ENCODE measurements at regions not wholly inside any gene's neighbourhood (a gene's known extent, or its start where the extent isn't known, plus 50 kb on each side); places are given as distances from the start of the nearest gene placed in this dataset.

DNA sequence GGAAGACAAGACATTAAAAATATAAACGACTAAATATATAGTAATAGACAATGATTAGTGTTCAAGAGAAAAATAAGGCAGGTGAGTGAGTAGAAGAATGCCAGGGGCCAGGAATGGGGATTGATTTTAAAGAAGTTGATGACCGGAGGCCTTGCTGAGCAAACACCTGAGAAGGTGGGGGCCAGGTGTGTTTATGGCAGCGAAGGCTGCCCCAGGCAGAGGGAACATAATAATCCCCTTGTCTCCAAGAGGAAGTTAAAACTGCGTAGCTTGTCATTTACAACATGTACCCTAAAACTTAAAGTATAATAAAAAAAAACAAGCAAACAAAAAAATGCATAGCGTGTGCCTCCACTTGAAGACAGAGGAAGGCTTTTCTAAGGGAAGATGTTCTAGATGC, 220.3 kb downstream of the URB2 start:
- H3K27ac ChIP-seq = no peak overlapping the region
- TF ChIP-seq FOXP2 (optimal IDR thresholded peaks at IDR 0.05; ENCODE audit: control extremely low read depth, extremely low read length, insufficient read depth) (no peak), POLR2AphosphoS5 (IDR thresholded peaks at IDR 0.05; ENCODE audit: borderline replicate concordance, low read depth, low read length) (no peak), EZH2 (IDR thresholded peaks at IDR 0.05) (no peak)
- no peak overlapping the region for H3K9ac ChIP-seq (ENCODE audit: insufficient read length)
- DNase-seq (ENCODE audit: low read depth, low spot score) = no peak
- no peak overlapping the region for H3K4me3 ChIP-seq
- no peaks in the 10 kb centered on the region for H3K36me3 ChIP-seq (ENCODE audit: insufficient read depth, low read length)
- no peaks in the 10 kb centered on the region for H3K9me3 ChIP-seq (ENCODE audit: low read depth, low read length)

DNA sequence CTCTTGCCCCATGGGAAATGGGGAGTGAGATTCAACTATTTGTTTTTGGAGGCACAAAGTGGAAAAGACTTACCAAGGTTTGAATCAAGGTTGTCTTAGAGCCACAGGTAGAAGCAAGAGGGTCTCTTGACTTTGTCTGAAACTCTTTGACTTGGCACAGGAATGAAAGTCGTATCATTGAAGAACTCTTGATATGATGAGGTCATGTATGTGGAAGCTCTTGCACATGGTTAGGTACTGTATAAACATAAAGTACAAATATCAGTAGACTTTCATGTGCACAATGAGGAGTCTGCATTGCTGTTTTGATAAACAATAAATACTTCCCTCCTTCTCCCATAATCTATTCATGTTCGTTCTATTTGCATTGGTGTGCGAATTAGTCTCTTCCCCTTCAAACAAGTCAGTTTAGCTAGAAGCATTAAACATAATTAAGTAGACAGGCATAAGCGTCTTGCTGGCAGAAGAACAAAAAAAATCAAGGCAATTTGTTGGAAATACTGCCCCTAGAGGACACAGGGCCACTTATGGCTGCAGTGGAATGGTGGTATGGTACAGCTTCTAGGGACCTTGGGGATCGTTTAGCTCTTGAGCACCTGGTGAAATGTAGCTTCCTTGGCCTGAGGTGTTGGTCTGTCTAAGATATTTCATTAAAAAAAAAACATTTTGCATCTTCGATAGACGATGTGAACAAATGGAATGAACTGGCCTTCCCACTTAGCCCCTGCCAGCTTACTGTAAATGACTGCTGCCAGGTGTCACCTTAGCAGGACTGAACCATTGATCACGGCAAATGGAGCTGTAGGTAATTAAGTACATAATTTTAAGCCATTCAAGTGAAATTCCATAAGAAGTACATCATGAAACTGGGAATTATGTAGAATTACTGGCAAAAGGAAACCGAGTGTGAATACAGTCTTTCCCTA, 218.0 kb upstream of the GALNT2 start:
- Histone ChIP-seq H3K9ac (ENCODE audit: insufficient read length) (no peak overlapping the region), H3K36me3 (ENCODE audit: insufficient read depth, low read length) (no peaks in the 10 kb centered on the region), H3K27ac (no peak overlapping the region), H3K4me3 (no peak overlapping the region), H3K9me3 (ENCODE audit: low read depth, low read length) (no peaks in the 10 kb centered on the region)
- DNase-seq (ENCODE audit: low read depth, low spot score) = no peak
- TF ChIP-seq FOXP2 (optimal IDR thresholded peaks at IDR 0.05; ENCODE audit: control extremely low read depth, extremely low read length, insufficient read depth) (no peak), POLR2AphosphoS5 (IDR thresholded peaks at IDR 0.05; ENCODE audit: borderline replicate concordance, low read depth, low read length) (no peak), EZH2 (IDR thresholded peaks at IDR 0.05) (no peak)

DNA sequence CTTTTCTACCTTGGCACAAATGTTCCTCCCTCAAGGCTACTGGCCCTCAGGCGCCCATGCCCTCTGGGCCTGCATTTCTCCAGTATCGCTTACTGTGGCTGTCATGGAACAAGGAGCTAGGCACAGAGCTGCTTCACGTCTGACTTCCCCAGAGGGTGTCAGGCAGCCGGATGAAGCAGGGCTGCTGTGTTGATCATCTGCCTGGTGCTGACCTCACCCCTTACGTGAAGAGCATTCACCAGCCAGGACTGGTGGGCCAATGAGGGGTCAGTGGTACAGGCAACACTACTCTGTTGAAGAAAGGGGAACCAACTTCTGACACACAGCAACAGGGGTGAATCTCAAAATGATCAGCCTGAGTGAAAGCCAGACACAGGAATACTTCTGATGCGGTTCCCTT, 215.5 kb upstream of the GALNT2 start:
- Histone ChIP-seq H3K4me3 (no peak overlapping the region), H3K27ac (no peak overlapping the region), H3K9ac (ENCODE audit: insufficient read length) (no peak overlapping the region), H3K9me3 (ENCODE audit: low read depth, low read length) (no peaks in the 10 kb centered on the region), H3K36me3 (ENCODE audit: insufficient read depth, low read length) (no peaks in the 10 kb centered on the region)
- TF ChIP-seq EZH2 (IDR thresholded peaks at IDR 0.05) (no peak), POLR2AphosphoS5 (IDR thresholded peaks at IDR 0.05; ENCODE audit: borderline replicate concordance, low read depth, low read length) (no peak), FOXP2 (optimal IDR thresholded peaks at IDR 0.05; ENCODE audit: control extremely low read depth, extremely low read length, insufficient read depth) (no peak)
- DNase-seq (ENCODE audit: low read depth, low spot score) = no peak

DNA sequence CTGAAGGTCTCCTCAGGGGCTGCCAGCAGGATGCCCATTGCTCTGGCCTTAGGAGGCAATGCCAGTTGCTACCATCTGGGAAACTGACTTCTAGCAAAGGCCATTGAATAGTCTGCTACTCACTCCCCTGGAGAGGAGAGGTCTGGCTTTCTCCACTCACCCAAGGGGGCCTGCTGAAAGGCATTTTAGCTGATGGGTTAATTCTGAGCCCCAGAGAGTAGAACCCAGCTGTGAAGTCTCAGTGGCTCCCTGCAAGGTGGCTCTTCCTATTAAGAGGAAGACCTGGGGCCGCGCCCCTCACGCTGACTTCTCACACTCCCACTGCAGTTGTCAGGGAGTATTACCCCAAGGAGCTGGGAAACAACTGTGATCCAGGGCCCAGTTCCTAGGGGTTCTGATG, 213.3 kb upstream of the GALNT2 start:
- no peak overlapping the region for H3K27ac ChIP-seq
- no peak overlapping the region for H3K4me3 ChIP-seq
- TF ChIP-seq POLR2AphosphoS5 (IDR thresholded peaks at IDR 0.05; ENCODE audit: borderline replicate concordance, low read depth, low read length) = no peak
- DNase-seq (ENCODE audit: low read depth, low spot score) = no peak
- H3K36me3 ChIP-seq (ENCODE audit: insufficient read depth, low read length) = no peaks in the 10 kb centered on the region
- H3K9me3 ChIP-seq (ENCODE audit: low read depth, low read length) = no peaks in the 10 kb centered on the region
- no peak overlapping the region for H3K9ac ChIP-seq (ENCODE audit: insufficient read length)

DNA sequence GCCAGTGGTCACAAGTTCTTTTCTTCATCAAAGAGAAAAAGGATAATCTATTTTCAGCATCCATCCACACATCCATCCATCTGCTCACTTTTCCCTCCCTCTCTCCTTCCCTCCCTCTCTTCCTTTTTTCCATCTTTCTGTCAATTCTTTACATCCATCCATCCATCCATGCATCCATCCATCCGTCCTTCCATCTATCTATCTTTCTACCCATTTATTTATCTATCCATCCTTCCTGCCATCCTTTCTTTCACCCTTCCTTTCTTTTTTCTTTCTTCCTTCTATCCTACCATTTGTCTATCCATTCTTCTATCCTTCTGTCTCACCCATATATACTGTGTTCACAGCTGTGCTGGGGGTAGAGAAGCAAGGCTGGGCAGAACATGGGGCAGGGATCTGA, 212.4 kb upstream of the GALNT2 start:
- Histone ChIP-seq H3K4me3 (no peak overlapping the region), H3K9ac (ENCODE audit: insufficient read length) (no peak overlapping the region), H3K9me3 (ENCODE audit: low read depth, low read length) (no peaks in the 10 kb centered on the region), H3K36me3 (ENCODE audit: insufficient read depth, low read length) (no peaks in the 10 kb centered on the region), H3K27ac (no peak overlapping the region)
- DNase-seq (ENCODE audit: low read depth, low spot score) = no peak
- TF ChIP-seq EZH2 (IDR thresholded peaks at IDR 0.05) = no peak
- no peak for TF ChIP-seq POLR2AphosphoS5 (IDR thresholded peaks at IDR 0.05; ENCODE audit: borderline replicate concordance, low read depth, low read length)
- TF ChIP-seq FOXP2 (optimal IDR thresholded peaks at IDR 0.05; ENCODE audit: control extremely low read depth, extremely low read length, insufficient read depth) = no peak

DNA sequence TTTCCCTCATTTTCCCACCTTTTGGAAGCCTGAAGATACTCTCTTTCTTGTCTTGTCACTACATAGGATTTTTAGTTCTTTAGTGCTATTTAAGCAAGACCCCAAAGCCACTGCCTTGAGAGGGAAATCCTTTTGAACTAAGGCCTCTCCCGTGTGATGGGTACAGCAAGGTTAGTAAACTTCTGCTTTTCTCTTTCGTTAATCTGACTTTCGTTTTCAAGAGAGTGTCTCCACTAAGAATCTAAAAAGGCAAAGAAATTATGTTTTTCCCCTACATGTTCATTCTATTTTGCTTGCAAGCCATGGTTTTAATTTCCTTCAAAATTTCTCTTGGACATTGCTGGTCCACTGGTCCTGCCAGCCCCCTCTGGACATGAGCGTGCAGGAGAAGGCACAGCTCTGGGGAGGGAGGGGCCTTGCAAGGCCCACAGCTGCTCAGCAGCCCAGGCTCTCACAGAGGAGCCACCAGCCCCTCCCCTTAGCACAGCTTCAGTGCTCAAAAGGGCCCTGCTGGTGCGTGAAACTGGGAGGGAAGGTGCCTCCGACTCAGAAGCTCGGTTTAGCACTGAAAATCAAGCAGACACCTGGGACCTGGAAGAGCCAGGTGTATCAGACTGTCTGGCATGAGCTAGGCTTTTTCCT, 210.9 kb upstream of the GALNT2 start:
- no peak for DNase-seq (ENCODE audit: low read depth, low spot score)
- Histone ChIP-seq H3K9me3 (ENCODE audit: low read depth, low read length) (no peaks in the 10 kb centered on the region), H3K4me3 (no peak overlapping the region), H3K27ac (no peak overlapping the region), H3K9ac (ENCODE audit: insufficient read length) (no peak overlapping the region), H3K36me3 (ENCODE audit: insufficient read depth, low read length) (no peaks in the 10 kb centered on the region)
- TF ChIP-seq FOXP2 (optimal IDR thresholded peaks at IDR 0.05; ENCODE audit: control extremely low read depth, extremely low read length, insufficient read depth) = no peak
- TF ChIP-seq POLR2AphosphoS5 (IDR thresholded peaks at IDR 0.05; ENCODE audit: borderline replicate concordance, low read depth, low read length) = no peak
- no peak for TF ChIP-seq EZH2 (IDR thresholded peaks at IDR 0.05)

DNA sequence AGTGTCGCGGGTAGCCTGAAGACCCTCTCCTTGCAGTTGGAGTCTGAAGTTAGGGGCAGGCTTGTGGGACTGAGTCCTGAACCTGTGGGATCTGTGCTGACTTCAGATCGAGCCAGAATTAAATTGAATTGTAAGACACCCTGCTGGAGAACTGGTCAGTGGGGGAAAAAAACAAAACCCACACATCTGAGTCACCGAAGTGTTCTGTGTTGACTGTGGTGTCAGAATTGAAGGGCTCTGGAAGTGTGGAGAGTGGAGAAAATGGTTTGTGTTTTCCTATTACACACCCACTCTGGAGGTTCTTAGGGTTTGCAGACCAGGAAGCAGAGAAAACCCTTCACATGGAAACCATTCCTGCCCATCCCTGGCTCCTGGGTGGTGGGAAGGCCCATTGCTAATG, 209.5 kb upstream of the GALNT2 start:
- H3K36me3 ChIP-seq (ENCODE audit: insufficient read depth, low read length) = no peaks in the 10 kb centered on the region
- H3K4me3 ChIP-seq = no peak overlapping the region
- no peaks in the 10 kb centered on the region for H3K9me3 ChIP-seq (ENCODE audit: low read depth, low read length)
- no peak overlapping the region for H3K27ac ChIP-seq
- TF ChIP-seq POLR2AphosphoS5 (IDR thresholded peaks at IDR 0.05; ENCODE audit: borderline replicate concordance, low read depth, low read length) (no peak), EZH2 (IDR thresholded peaks at IDR 0.05) (no peak), FOXP2 (optimal IDR thresholded peaks at IDR 0.05; ENCODE audit: control extremely low read depth, extremely low read length, insufficient read depth) (no peak)
- no peak for DNase-seq (ENCODE audit: low read depth, low spot score)
- no peak overlapping the region for H3K9ac ChIP-seq (ENCODE audit: insufficient read length)

DNA sequence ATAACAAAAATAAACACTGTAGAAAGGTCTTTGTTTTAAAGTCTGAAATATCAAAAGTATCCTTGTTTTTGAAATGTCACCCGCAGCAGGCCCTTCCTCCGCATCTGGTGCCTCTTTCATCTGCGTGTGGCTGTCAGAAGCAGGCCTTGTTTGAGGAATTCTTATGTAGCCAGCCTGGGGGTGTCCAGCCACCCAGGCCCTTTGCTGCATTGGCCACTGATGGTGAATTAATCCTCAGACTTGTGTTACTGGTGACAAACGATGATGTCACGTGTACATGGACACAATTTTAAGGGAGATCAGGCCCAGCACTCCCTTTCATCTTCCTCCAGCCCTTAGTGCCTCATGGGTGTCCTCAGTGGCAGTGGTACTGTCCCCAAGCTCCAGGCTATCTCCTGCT, 208.0 kb upstream of the GALNT2 start:
- no peak for DNase-seq (ENCODE audit: low read depth, low spot score)
- H3K27ac ChIP-seq = no peak overlapping the region
- no peaks in the 10 kb centered on the region for H3K9me3 ChIP-seq (ENCODE audit: low read depth, low read length)
- no peak overlapping the region for H3K4me3 ChIP-seq
- H3K36me3 ChIP-seq (ENCODE audit: insufficient read depth, low read length) = no peaks in the 10 kb centered on the region
- no peak overlapping the region for H3K9ac ChIP-seq (ENCODE audit: insufficient read length)
- TF ChIP-seq EZH2 (IDR thresholded peaks at IDR 0.05) = no peak
- TF ChIP-seq POLR2AphosphoS5 (IDR thresholded peaks at IDR 0.05; ENCODE audit: borderline replicate concordance, low read depth, low read length) = no peak
- TF ChIP-seq FOXP2 (optimal IDR thresholded peaks at IDR 0.05; ENCODE audit: control extremely low read depth, extremely low read length, insufficient read depth) = no peak
